Glutamatergic neuron (in vitro differentiated cells): ENCODE measurements at regions not wholly inside any gene's neighbourhood (a gene's known extent, or its start where the extent isn't known, plus 50 kb on each side); places are given as distances from the start of the nearest gene placed in this dataset.

Experiments used
- DNase-seq: peaks from one replicate; pipeline ENCODE4 v3.0.0; 2022
- H3K27ac Mint-ChIP-seq: one replicate; pipeline ENCODE4 v1.8.0; 2020; ENCODE audit warnings: mild to moderate bottlenecking, mixed read lengths, inconsistent platforms; ENCODE audit not compliant: unreplicated experiment
- H3K27me3 Mint-ChIP-seq: one replicate; pipeline ENCODE4 v1.8.0; 2020; ENCODE audit warnings: mild to moderate bottlenecking, moderate library complexity, mixed read lengths, inconsistent platforms; ENCODE audit not compliant: unreplicated experiment
- H3K36me3 Mint-ChIP-seq: one replicate; pipeline ENCODE4 v1.8.0; 2020; ENCODE audit warnings: mild to moderate bottlenecking, mixed read lengths, inconsistent platforms; ENCODE audit not compliant: unreplicated experiment
- H3K4me1 Mint-ChIP-seq: one replicate; pipeline ENCODE4 v1.8.0; 2020; ENCODE audit warnings: mild to moderate bottlenecking, low read depth, mixed read lengths, inconsistent platforms; ENCODE audit not compliant: unreplicated experiment
- H3K4me3 Mint-ChIP-seq: one replicate; pipeline ENCODE4 v1.8.0; 2020; ENCODE audit warnings: mild to moderate bottlenecking, mixed read lengths, inconsistent platforms; ENCODE audit not compliant: unreplicated experiment
- H3K9me3 Mint-ChIP-seq: one replicate; pipeline ENCODE4 v1.8.0; 2020; ENCODE audit warnings: mild to moderate bottlenecking, moderate library complexity, mixed read lengths, inconsistent platforms; ENCODE audit not compliant: unreplicated experiment
- CTCF ChIP-seq: fragments of 200-600 bp; sonication (generic); IDR thresholded peaks from one replicate; pipeline ENCODE4 v1.5.0; 2021; ENCODE audit not compliant: partially characterized antibody, unreplicated experiment

DNA sequence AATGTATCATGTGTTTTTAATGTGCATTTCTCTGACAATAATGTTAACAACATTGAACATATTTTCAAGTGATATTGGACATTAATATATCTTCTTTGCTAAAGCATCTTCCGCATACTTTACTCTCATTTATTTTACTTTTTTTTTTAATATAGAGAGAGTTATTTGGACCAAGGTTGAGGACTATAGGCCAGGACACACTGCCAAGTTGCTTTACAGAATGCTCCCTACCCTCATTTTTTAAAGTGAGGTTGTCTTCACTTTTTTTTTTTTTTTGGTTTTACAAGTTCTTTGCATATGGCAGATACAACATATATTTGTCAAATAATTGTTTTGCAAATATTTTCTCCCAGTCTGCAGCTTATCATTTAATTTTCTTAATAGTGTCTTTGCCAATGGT lies 201.8 kb downstream of the OSR1 start:
- TF ChIP-seq CTCF: no peak
- Mint-ChIP-seq H3K27ac (no peak overlapping the region), H3K4me3 (no peak overlapping the region), H3K4me1 (peaks cover 2% of the 10 kb centered on the region), H3K27me3 (peaks cover 4% of the 10 kb centered on the region), H3K36me3 (peaks cover 4% of the 10 kb centered on the region), H3K9me3 (peaks cover 2% of the 10 kb centered on the region)
- no peak for DNase-seq

DNA sequence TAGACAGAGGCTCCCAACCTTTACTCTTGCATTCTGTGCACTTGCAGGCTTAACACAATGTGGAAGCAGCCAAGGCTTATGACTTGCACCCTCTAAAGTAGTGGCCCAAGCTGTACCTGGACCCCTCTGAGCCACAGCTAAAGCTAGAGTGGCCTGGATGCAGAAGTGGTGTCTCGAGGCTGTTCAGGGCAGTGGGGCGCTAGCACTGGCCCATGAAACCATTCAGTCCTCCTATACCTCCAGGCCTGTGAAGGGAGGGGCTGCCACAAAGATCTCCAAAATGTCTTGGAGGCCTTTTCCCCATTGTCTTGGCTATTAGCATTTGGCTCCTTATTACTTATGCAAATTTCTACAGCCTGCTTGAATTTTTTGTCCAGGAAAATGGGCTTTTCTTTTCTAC lies 207.7 kb downstream of the OSR1 start:
- TF ChIP-seq CTCF: no peak
- H3K36me3 Mint-ChIP-seq: peaks cover 11% of the 10 kb centered on the region

DNA sequence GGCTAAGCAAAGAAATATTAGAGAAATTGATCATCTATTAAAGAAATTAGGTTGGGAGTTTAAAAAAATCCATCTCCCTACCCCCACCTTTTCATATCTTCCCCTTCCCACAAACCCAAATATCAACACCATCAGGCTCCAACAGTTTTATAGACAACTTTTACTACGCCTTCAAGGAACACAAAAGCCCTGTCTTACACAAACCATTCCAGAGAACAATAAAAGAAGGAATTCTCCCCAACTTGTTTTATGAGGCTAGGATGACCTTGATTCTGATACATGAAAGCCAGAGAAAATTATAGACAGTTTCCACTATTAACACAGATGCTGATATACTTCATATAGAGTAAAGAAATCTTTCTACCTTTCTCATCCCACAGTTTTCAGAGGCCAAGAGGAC lies 211.6 kb downstream of the OSR1 start:
- no peak for TF ChIP-seq CTCF

More for the DNA sequence above, 207.7 kb downstream of the OSR1 start:
- Mint-ChIP-seq H3K27ac (no peak overlapping the region), H3K9me3 (peaks cover 5% of the 10 kb centered on the region), H3K4me3 (no peak overlapping the region), H3K4me1 (no peaks in the 10 kb centered on the region), H3K27me3 (peaks cover 1% of the 10 kb centered on the region)
- no peak for DNase-seq

DNA sequence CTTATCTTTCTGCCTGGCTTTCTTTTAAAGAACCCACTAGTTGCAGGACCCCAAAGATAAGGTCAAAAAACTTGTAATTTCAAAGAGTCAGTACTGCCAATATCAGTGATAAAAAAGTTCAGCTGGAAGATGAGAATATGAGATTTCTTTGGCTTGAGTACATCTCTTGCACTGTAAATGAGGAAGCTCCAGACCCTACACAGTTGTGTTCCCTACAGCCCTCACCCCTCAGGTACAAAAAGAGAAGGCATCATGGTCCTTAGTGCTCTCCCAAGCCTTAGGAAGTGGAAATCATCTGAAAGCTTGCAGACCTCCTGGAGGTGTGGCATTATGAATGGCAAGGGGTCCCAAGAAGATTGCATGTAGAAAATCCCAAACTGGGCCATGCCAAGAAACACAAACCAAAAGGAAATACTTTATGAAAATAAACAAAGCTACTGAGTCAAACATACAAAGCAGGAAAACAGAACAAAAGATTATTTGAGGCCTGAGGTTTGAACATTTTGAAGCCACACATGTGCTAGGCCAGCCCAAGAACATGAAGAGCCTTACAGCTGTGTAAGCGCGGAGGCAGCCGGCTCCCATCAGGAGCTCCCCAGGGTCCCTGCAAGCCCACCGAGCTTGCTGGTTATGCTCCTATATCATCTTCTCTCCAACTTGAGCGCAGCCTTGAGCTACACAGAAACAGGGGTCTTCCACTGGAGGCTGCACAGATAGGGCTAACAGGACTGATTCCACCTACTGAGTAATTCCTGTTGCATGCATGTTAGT lies 217.0 kb downstream of the OSR1 start:
- Mint-ChIP-seq H3K27ac (no peak overlapping the region), H3K9me3 (no peaks in the 10 kb centered on the region), H3K36me3 (no peaks in the 10 kb centered on the region), H3K27me3 (peaks cover 1% of the 10 kb centered on the region), H3K4me3 (no peak overlapping the region), H3K4me1 (no peaks in the 10 kb centered on the region)
- DNase-seq: no peak
- no peak for TF ChIP-seq CTCF

More for the DNA sequence above, 211.6 kb downstream of the OSR1 start:
- peaks cover 1% of the 10 kb centered on the region for H3K27me3 Mint-ChIP-seq
- H3K9me3 Mint-ChIP-seq: peaks cover 3% of the 10 kb centered on the region
- no peak overlapping the region for H3K27ac Mint-ChIP-seq
- H3K36me3 Mint-ChIP-seq: peaks cover 9% of the 10 kb centered on the region
- H3K4me1 Mint-ChIP-seq: no peaks in the 10 kb centered on the region
- DNase-seq: no peak
- no peak overlapping the region for H3K4me3 Mint-ChIP-seq

DNA sequence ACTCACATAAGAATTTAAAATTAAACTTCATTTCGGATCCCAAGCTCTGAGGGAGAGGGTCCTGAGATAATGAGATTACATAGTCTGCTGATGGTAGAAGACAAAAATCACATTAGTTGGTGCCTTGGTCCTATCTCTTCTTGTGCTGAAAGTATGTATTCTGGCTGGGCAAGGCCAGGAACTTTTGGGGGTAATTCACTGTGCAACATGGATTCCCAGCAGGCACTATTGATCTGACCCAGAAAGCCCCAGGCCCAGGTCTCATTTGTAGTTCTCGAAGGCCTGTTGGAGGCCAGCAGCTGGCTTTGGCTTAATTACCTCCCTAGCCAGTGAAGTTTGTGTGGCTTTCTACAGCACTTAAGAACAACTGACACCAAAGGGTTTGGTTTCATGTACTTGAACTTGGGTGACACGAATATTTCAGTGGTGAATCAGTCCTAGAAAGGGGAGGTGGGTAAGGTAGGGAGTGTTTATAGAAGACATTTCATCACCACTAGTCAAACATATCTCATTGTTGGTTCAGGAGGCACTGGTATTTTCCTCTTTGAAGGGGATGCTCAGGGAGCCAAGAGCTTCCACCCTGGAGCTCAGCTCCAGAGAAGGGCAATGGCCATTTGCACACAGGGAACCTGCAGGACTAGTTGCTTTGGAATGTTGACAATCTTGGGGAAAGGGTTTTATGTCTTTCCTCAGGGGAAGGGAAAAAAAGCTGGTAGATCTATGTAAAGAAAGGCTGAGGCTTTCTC lies 217.8 kb downstream of the OSR1 start:
- H3K27me3 Mint-ChIP-seq: peaks cover 1% of the 10 kb centered on the region
- H3K4me1 Mint-ChIP-seq: no peaks in the 10 kb centered on the region
- no peak for TF ChIP-seq CTCF
- no peaks in the 10 kb centered on the region for H3K36me3 Mint-ChIP-seq
- DNase-seq: no peak
- H3K4me3 Mint-ChIP-seq: no peak overlapping the region
- H3K9me3 Mint-ChIP-seq: no peaks in the 10 kb centered on the region
- H3K27ac Mint-ChIP-seq: no peak overlapping the region
